H9 (cell line): ENCODE measurements at regions not wholly inside any gene's neighbourhood (a gene's known extent, or its start where the extent isn't known, plus 50 kb on each side); places are given as distances from the start of the nearest gene placed in this dataset.

Experiments used
- DNase-seq: peaks from one replicate; pipeline ENCODE4 v3.0.0-alpha.2; 2017
- H2AFZ ChIP-seq: one replicate; pipeline ENCODE4 v1.6.1; 2013; ENCODE audit warnings: mild to moderate bottlenecking, low read length, control low read depth, moderate library complexity
- H2AK5ac ChIP-seq: 2 replicates; pipeline ENCODE4 v1.6.1; 2013; ENCODE audit warnings: low read length, control low read depth, mixed read lengths; ENCODE audit not compliant: insufficient read length
- H2BK120ac ChIP-seq: one replicate; pipeline ENCODE4 v1.6.1; 2013; ENCODE audit warnings: low read depth, mild to moderate bottlenecking, low read length, control low read depth, inconsistent platforms; ENCODE audit not compliant: poor library complexity, severe bottlenecking
- H2BK12ac ChIP-seq: 2 replicates; pipeline ENCODE4 v1.6.1; 2013; ENCODE audit warnings: low read length, control low read depth, mixed read lengths, low read depth; ENCODE audit not compliant: insufficient read length
- H2BK15ac ChIP-seq: 2 replicates; pipeline ENCODE4 v1.6.1; 2013; ENCODE audit warnings: low read depth, low read length, control low read depth
- H2BK20ac ChIP-seq: one replicate; pipeline ENCODE4 v1.6.1; 2013; ENCODE audit warnings: low read depth, mild to moderate bottlenecking, low read length, control low read depth, inconsistent platforms; ENCODE audit not compliant: poor library complexity, severe bottlenecking
- H2BK5ac ChIP-seq: 2 replicates; pipeline ENCODE4 v1.6.1; 2013; ENCODE audit warnings: low read length, control low read depth, mixed read lengths; ENCODE audit not compliant: insufficient read length
- H3K14ac ChIP-seq: 2 replicates; pipeline ENCODE4 v1.6.1; 2013; ENCODE audit warnings: low read length, control low read depth; ENCODE audit not compliant: insufficient read depth
- H3K18ac ChIP-seq: 2 replicates; pipeline ENCODE4 v1.6.1; 2013; ENCODE audit warnings: low read depth, mild to moderate bottlenecking, mixed read lengths, low read length, control low read depth; ENCODE audit not compliant: insufficient read length
- H3K23ac ChIP-seq: 2 replicates; pipeline ENCODE4 v1.6.1; 2013; ENCODE audit warnings: low read length, control low read depth, mixed read lengths, low read depth; ENCODE audit not compliant: insufficient read length
- H3K23me2 ChIP-seq: 2 replicates; pipeline ENCODE4 v1.6.1; 2013; ENCODE audit warnings: low read depth, mild to moderate bottlenecking, mixed read lengths, low read length, control low read depth; ENCODE audit not compliant: insufficient read length, poor library complexity, severe bottlenecking
- H3K27ac ChIP-seq: 2 replicates; pipeline ENCODE4 v1.5.1; 2013; ENCODE audit warnings: low read length, control low read depth, mixed read lengths, low read depth; ENCODE audit not compliant: insufficient read length
- H3K27me3 ChIP-seq: 2 replicates; pipeline ENCODE4 v1.6.1; 2013; ENCODE audit warnings: low read length, control low read depth, inconsistent platforms; ENCODE audit not compliant: insufficient read depth
- H3K4ac ChIP-seq: 2 replicates; pipeline ENCODE4 v1.6.1; 2013; ENCODE audit warnings: low read depth, mild to moderate bottlenecking, control low read depth, inconsistent platforms, low read length, moderate library complexity
- H3K4me1 ChIP-seq: 2 replicates; pipeline ENCODE4 v1.6.1; 2013; ENCODE audit warnings: low read length, control low read depth, inconsistent platforms; ENCODE audit not compliant: insufficient read depth
- H3K4me2 ChIP-seq: 2 replicates; pipeline ENCODE4 v1.6.1; 2013; ENCODE audit warnings: low read length, control low read depth, mixed read lengths; ENCODE audit not compliant: insufficient read length, insufficient read depth
- H3K56ac ChIP-seq: 2 replicates; pipeline ENCODE4 v1.6.1; 2013; ENCODE audit warnings: low read depth, mild to moderate bottlenecking, mixed read lengths, low read length, control low read depth; ENCODE audit not compliant: insufficient read length
- H3K79me1 ChIP-seq: 2 replicates; pipeline ENCODE4 v1.6.1; 2013; ENCODE audit warnings: low read depth, mild to moderate bottlenecking, moderate library complexity, low read length, control low read depth, inconsistent platforms; ENCODE audit not compliant: insufficient read depth, poor library complexity, severe bottlenecking
- H3K79me2 ChIP-seq: 2 replicates; pipeline ENCODE4 v1.6.1; 2013; ENCODE audit warnings: low read length, control low read depth, inconsistent platforms; ENCODE audit not compliant: insufficient read depth
- H3K9ac ChIP-seq: 2 replicates; pipeline ENCODE4 v1.6.1; 2013; ENCODE audit warnings: low read length, control low read depth, mixed read lengths; ENCODE audit not compliant: insufficient read length; ENCODE audit errors: extremely low read depth
- H3K9me3 ChIP-seq: one replicate; pipeline ENCODE4 v1.6.1; 2013; ENCODE audit warnings: low read depth, low read length, inconsistent platforms; ENCODE audit not compliant: control insufficient read depth
- H3T11ph ChIP-seq: one replicate; pipeline ENCODE4 v1.6.1; 2013; ENCODE audit warnings: mild to moderate bottlenecking, low read length, control low read depth, inconsistent platforms
- H4K20me1 ChIP-seq: one replicate; pipeline ENCODE4 v1.6.1; 2013; ENCODE audit not compliant: control insufficient read depth, insufficient read length, insufficient read depth
- H4K5ac ChIP-seq: 2 replicates; pipeline ENCODE4 v1.6.1; 2013; ENCODE audit warnings: low read depth, mild to moderate bottlenecking, mixed read lengths, low read length, control low read depth; ENCODE audit not compliant: insufficient read length
- H4K8ac ChIP-seq: replicated peaks from 2 replicates; pipeline ENCODE4 v1.6.1; 2013; ENCODE audit warnings: low read length, control low read depth, mixed read lengths, low read depth; ENCODE audit not compliant: insufficient read length
- H4K91ac ChIP-seq: 2 replicates; pipeline ENCODE4 v1.6.1; 2013; ENCODE audit warnings: low read depth, mild to moderate bottlenecking, moderate library complexity, mixed read lengths, low read length, control low read depth; ENCODE audit not compliant: insufficient read length
- H3K27ac Mint-ChIP-seq, 3 experiments: 2 replicates in 2 of 3; 3 replicates in 1 of 3; pipeline ENCODE4 v1.8.0; 2020 to 2021; ENCODE audit warnings: mixed read lengths in 3 of 3, mild to moderate bottlenecking in 1 of 3, moderate library complexity in 1 of 3
- H3K27me3 Mint-ChIP-seq: 2 replicates; pipeline ENCODE4 v1.8.0; 2021; ENCODE audit warnings: low read depth, mild to moderate bottlenecking, moderate library complexity, mixed read lengths
- H3K36me3 Mint-ChIP-seq, 3 experiments: 2 replicates in 2 of 3; 3 replicates in 1 of 3; pipeline ENCODE4 v1.8.0; 2020 to 2021; ENCODE audit warnings: low read depth in 3 of 3, mixed read lengths in 3 of 3; ENCODE audit not compliant: insufficient read depth in 1 of 3
- H3K4me1 Mint-ChIP-seq, 2 experiments: 2 replicates each; pipeline ENCODE4 v1.8.0; 2020; ENCODE audit warnings: mixed read lengths in 2 of 2
- H3K4me3 Mint-ChIP-seq, 2 experiments: 2 replicates in 1 of 2; 3 replicates in 1 of 2; pipeline ENCODE4 v1.8.0; 2020 to 2021; ENCODE audit warnings: mild to moderate bottlenecking in 2 of 2, mixed read lengths in 2 of 2, moderate library complexity in 1 of 2
- H3K9me3 Mint-ChIP-seq, 2 experiments: 2 replicates in 1 of 2; 3 replicates in 1 of 2; pipeline ENCODE4 v1.8.0; 2020; ENCODE audit warnings: mild to moderate bottlenecking in 2 of 2, mixed read lengths in 2 of 2, moderate library complexity in 1 of 2
- CTCF ChIP-seq: fragments of 200-600 bp; sonication (generic); conservative IDR thresholded peaks from 3 replicates; pipeline ENCODE4 v1.8.0; 2021; ENCODE audit warnings: antibody characterized with exemption, mild to moderate bottlenecking
- WGBS: extraction: QIAGEN DNeasy Blood & Tissue Kit; methylation state at CpG from one replicate; pipeline ENCODE4 v1.1.7; 2013; ENCODE audit warnings: missing lambda C conversion rate, low lambda C conversion rate, mixed read lengths; ENCODE audit not compliant: insufficient read length; ENCODE audit errors: extremely low coverage; 5-methylcytosine and 5-hydroxymethylcytosine counted together

GRCh38 chr11:32255841-32256240 is 165.0 kb downstream of the RCN1 start:
- Histone ChIP-seq H2BK15ac (no peak overlapping the region), H4K20me1 (no peaks in the 10 kb centered on the region), H3K27ac (no peak overlapping the region), H2BK5ac (no peak overlapping the region), H2BK120ac (no peak overlapping the region), H3K18ac (no peak overlapping the region), H2BK12ac (no peak overlapping the region), H3K4me2 (no peak overlapping the region), H3K9ac (no peak overlapping the region), H3K56ac (no peak overlapping the region), H3K23me2 (no peaks in the 10 kb centered on the region), H4K5ac (no peak overlapping the region), H3K79me2 (no peaks in the 10 kb centered on the region), H4K91ac (no peak overlapping the region), H3K4ac (no peak overlapping the region), H3K79me1 (no peaks in the 10 kb centered on the region), H4K8ac (no peak overlapping the region), H2BK20ac (no peak overlapping the region), H3K23ac (no peak overlapping the region), H2AK5ac (no peak overlapping the region), H2AFZ (no peak overlapping the region), H3K9me3 (no peaks in the 10 kb centered on the region), H3T11ph (no peak overlapping the region), H3K27me3 (no peaks in the 10 kb centered on the region), H3K4me1 (no peaks in the 10 kb centered on the region), H3K14ac (no peak overlapping the region)
- Mint-ChIP-seq H3K36me3 (peaks cover 0 to 2% (median 0%) of the 10 kb centered on the region in 3 experiments; a peak in 2 of 7 replicates), H3K27me3 (no peaks in the 10 kb centered on the region), H3K4me1 (peaks cover 8 to 10% of the 10 kb centered on the region in 2 experiments; a peak in 3 of 4 replicates), H3K27ac (no peak overlapping the region), H3K4me3 (no peak overlapping the region), H3K9me3 (peaks cover 1 to 2% of the 10 kb centered on the region in 2 experiments; a peak in 2 of 5 replicates)
- DNase-seq: no peak
- WGBS: no CpG with 5 or more reads among the region's 8 CpGs
- no peak for TF ChIP-seq CTCF
